ENCODE measurements at regions not wholly inside any gene's neighbourhood (a gene's known extent, or its start where the extent isn't known, plus 50 kb on each side); places are given as distances from the start of the nearest gene placed in this dataset.

DNA sequence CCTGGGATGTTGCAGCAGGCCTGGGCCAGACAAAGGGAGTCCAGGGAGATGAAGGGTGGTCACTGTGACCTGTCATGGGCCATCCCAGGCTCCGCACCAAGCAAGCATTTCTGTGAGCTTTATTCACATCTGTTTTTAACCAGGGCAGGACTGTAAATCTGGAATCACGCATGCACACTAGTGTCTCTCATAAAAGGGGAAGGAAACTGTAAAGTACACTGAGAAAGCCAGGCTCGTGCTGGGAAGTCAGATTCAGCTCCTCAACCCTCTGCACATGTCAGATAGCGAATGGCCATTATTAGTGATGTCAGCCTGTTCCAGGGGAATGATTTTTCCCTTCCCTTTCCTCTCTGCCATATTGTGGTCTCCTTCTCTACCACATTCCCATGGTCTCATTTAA lies 818.6 kb upstream of the RAB6C start:
- Histone ChIP-seq H3K27ac (ENCODE audit: low read depth, low read length) (no peak overlapping the region), H3F3A (ENCODE audit: control insufficient read depth, insufficient read depth) (no peaks in the 10 kb centered on the region), H3K4me1 (ENCODE audit: control insufficient read depth, low read length) (no peaks in the 10 kb centered on the region), H3K9me3 (ENCODE audit: control insufficient read depth, insufficient read depth, low read length) (no peaks in the 10 kb centered on the region), H3K27me3 (ENCODE audit: control insufficient read depth, low read length) (no peaks in the 10 kb centered on the region), H3K36me3 (ENCODE audit: control insufficient read depth, low read length) (no peaks in the 10 kb centered on the region), H3K4me3 (ENCODE audit: low read length) (no peak overlapping the region), H3K4me2 (ENCODE audit: low read length) (no peak overlapping the region), H3K79me2 (ENCODE audit: control insufficient read depth, low read length) (no peaks in the 10 kb centered on the region), H4K20me1 (ENCODE audit: control insufficient read depth, insufficient read depth, low read depth, low read length) (no peaks in the 10 kb centered on the region), H3K9me2 (replicated peaks; ENCODE audit: control insufficient read depth, low read length) (no peaks in the 10 kb centered on the region)
- TF ChIP-seq EZH2phosphoT487 (IDR thresholded peaks at IDR 0.05; ENCODE audit: borderline replicate concordance, low read length) = no peak
- TF ChIP-seq, protein P1, sequence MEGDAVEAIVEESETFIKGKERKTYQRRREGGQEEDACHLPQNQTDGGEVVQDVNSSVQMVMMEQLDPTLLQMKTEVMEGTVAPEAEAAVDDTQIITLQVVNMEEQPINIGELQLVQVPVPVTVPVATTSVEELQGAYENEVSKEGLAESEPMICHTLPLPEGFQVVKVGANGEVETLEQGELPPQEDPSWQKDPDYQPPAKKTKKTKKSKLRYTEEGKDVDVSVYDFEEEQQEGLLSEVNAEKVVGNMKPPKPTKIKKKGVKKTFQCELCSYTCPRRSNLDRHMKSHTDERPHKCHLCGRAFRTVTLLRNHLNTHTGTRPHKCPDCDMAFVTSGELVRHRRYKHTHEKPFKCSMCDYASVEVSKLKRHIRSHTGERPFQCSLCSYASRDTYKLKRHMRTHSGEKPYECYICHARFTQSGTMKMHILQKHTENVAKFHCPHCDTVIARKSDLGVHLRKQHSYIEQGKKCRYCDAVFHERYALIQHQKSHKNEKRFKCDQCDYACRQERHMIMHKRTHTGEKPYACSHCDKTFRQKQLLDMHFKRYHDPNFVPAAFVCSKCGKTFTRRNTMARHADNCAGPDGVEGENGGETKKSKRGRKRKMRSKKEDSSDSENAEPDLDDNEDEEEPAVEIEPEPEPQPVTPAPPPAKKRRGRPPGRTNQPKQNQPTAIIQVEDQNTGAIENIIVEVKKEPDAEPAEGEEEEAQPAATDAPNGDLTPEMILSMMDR (IDR thresholded peaks at IDR 0.05; ENCODE audit: low read depth, low read length, poor library complexity, severe bottlenecking) = no peak

DNA sequence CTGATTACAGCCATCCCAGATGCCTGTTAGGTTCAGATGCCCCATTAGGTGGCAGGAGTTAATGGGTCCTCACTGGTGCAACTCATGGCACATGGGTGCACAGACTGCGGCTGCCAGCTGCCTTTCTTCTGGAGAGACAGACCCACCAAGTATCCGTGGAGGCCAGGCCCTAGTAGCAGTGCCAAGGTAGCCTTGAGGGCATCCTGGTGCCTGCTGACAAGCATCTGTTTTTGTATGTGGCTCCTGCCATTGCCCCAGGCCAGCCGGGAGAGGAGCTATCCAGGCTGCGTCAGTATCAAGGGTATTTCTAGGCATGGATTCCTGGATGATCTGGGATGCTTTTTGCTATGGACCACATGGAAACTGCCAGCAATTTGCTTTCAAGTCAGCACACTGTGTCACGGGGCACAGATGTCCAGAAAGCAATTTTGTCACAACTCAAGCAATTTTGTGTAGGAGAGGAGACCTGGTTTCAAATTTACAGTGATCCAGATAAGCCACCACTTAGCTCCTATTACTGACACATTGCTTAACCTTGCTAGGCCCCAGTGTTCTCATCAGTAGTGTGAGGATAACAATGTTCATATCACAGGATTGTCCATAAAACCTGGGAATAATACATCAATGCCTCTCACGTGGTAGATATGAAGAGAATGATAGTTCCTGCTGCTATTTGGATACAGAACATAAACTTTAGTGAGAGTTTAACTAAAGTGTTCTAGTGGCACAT lies 815.1 kb upstream of the RAB6C start:
- Histone ChIP-seq H3K4me1 (ENCODE audit: control insufficient read depth, low read length) (no peaks in the 10 kb centered on the region), H3K4me2 (ENCODE audit: low read length) (no peak overlapping the region), H3K4me3 (ENCODE audit: low read length) (no peak overlapping the region), H3K9me3 (ENCODE audit: control insufficient read depth, insufficient read depth, low read length) (no peaks in the 10 kb centered on the region), H3F3A (ENCODE audit: control insufficient read depth, insufficient read depth) (no peaks in the 10 kb centered on the region), H4K20me1 (ENCODE audit: control insufficient read depth, insufficient read depth, low read depth, low read length) (no peaks in the 10 kb centered on the region), H3K36me3 (ENCODE audit: control insufficient read depth, low read length) (no peaks in the 10 kb centered on the region), H3K9me2 (replicated peaks; ENCODE audit: control insufficient read depth, low read length) (no peaks in the 10 kb centered on the region), H3K27ac (ENCODE audit: low read depth, low read length) (no peak overlapping the region), H3K79me2 (ENCODE audit: control insufficient read depth, low read length) (no peaks in the 10 kb centered on the region), H3K27me3 (ENCODE audit: control insufficient read depth, low read length) (no peaks in the 10 kb centered on the region)
- no peak for TF ChIP-seq EZH2phosphoT487 (IDR thresholded peaks at IDR 0.05; ENCODE audit: borderline replicate concordance, low read length)
- TF ChIP-seq, protein P1 (IDR thresholded peaks at IDR 0.05; ENCODE audit: low read depth, low read length, poor library complexity, severe bottlenecking) = no peak

DNA sequence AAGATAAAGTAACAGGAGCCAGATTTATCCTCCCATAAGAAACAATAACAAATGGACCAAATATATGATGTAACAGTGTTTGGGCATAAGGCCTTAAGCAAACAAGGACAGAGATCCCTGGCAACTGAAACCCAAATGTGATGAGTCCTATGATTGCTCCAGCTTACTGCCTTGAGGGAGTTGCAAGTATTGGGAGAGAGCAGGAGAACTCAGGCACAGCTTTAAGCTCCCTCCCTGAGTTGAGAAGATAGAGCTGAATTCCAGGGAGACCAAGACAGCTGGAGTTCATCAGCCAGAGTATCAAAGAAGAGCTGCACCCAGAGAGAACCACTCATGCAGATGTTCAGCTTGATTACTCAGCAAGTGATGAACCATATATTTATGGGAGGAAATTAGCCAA lies 814.5 kb upstream of the RAB6C start:
- TF ChIP-seq, protein P1 (IDR thresholded peaks at IDR 0.05; ENCODE audit: low read depth, low read length, poor library complexity, severe bottlenecking) = no peak
- TF ChIP-seq EZH2phosphoT487 (IDR thresholded peaks at IDR 0.05; ENCODE audit: borderline replicate concordance, low read length) = no peak
- no peak overlapping the region for H3K4me3 ChIP-seq (ENCODE audit: low read length)
- no peaks in the 10 kb centered on the region for H3K4me1 ChIP-seq (ENCODE audit: control insufficient read depth, low read length)
- H3K27me3 ChIP-seq (ENCODE audit: control insufficient read depth, low read length) = no peaks in the 10 kb centered on the region
- H4K20me1 ChIP-seq (ENCODE audit: control insufficient read depth, insufficient read depth, low read depth, low read length) = no peaks in the 10 kb centered on the region
- H3K9me3 ChIP-seq (ENCODE audit: control insufficient read depth, insufficient read depth, low read length) = no peaks in the 10 kb centered on the region
- no peaks in the 10 kb centered on the region for H3K79me2 ChIP-seq (ENCODE audit: control insufficient read depth, low read length)
- no peak overlapping the region for H3K4me2 ChIP-seq (ENCODE audit: low read length)
- no peaks in the 10 kb centered on the region for H3K36me3 ChIP-seq (ENCODE audit: control insufficient read depth, low read length)
- H3F3A ChIP-seq (ENCODE audit: control insufficient read depth, insufficient read depth) = no peaks in the 10 kb centered on the region
- no peak overlapping the region for H3K27ac ChIP-seq (ENCODE audit: low read depth, low read length)
- no peaks in the 10 kb centered on the region for H3K9me2 ChIP-seq (replicated peaks; ENCODE audit: control insufficient read depth, low read length)

Data from DOHH2 (cell line).